Thymus (tissue), 11 donors: ENCODE measurements at regions not wholly inside any gene's neighbourhood (a gene's known extent, or its start where the extent isn't known, plus 50 kb on each side); places are given as distances from the start of the nearest gene placed in this dataset.

Experiments
- DNase-seq, 9 donors: peaks; one replicate each; pipeline ENCODE4 v3.0.0-alpha.2; 2013; ENCODE audit warnings: low spot score in 9 of 9, low read depth in 6 of 9, missing footprints in 1 of 9
- H3K27ac ChIP-seq, 2 donors: one replicate each; pipeline ENCODE4 v1.5.1; 2013; ENCODE audit warnings: control low read depth in 1 of 2, low read depth in 1 of 2, low read length in 1 of 2, mild to moderate bottlenecking in 1 of 2, moderate library complexity in 1 of 2
- H3K27me3 ChIP-seq, 2 donors: one replicate each; pipeline ENCODE4 v1.5.1; 2013; ENCODE audit warnings: low read length in 1 of 2; ENCODE audit not compliant: control insufficient read depth in 2 of 2, insufficient read depth in 1 of 2
- H3K36me3 ChIP-seq, 2 donors: one replicate each; pipeline ENCODE4 v1.5.1; 2013; ENCODE audit warnings: low read length in 1 of 2, mild to moderate bottlenecking in 1 of 2, moderate library complexity in 1 of 2; ENCODE audit not compliant: control insufficient read depth in 2 of 2, insufficient read depth in 2 of 2
- H3K4me1 ChIP-seq, 2 donors: one replicate each; pipeline ENCODE4 v1.5.1; 2013; ENCODE audit warnings: low read length in 2 of 2; ENCODE audit not compliant: control insufficient read depth in 2 of 2, insufficient read depth in 2 of 2
- H3K4me3 ChIP-seq, 2 donors: one replicate each; pipeline ENCODE4 v1.5.1; 2013; ENCODE audit warnings: low read length in 2 of 2, control low read depth in 1 of 2, mild to moderate bottlenecking in 1 of 2
- H3K9me3 ChIP-seq, 2 donors: one replicate each; pipeline ENCODE4 v1.5.1; 2013; ENCODE audit warnings: low read length in 1 of 2, mild to moderate bottlenecking in 1 of 2; ENCODE audit not compliant: control insufficient read depth in 2 of 2, insufficient read depth in 1 of 2
- WGBS: extraction: QIAGEN DNeasy Blood & Tissue Kit; methylation state at CpG from one replicate; pipeline ENCODE4 v1.1.7; 2013; 5-methylcytosine and 5-hydroxymethylcytosine counted together
- donor health status: healthy.

GRCh38 chr22:48352086-48352911 lies 1475.4 kb downstream of the BRD1 start:
- DNase-seq, result no peak
- 77% methylated on average over 18 of the region's 18 CpGs for WGBS

GRCh38 chr22:48351376-48352085 lies 1476.1 kb downstream of the BRD1 start:
- DNase-seq, result no peak
- H3K4me3 ChIP-seq, result no peak overlapping the region
- H3K27me3 ChIP-seq, result peaks cover 3 to 30% of the 10 kb centered on the region in 2 donors
- H3K9me3 ChIP-seq, result no peaks in the 10 kb centered on the region
- WGBS, result 83% methylated on average over 13 of the region's 13 CpGs
- no peaks in the 10 kb centered on the region for H3K4me1 ChIP-seq
- H3K36me3 ChIP-seq, result no peaks in the 10 kb centered on the region
- H3K27ac ChIP-seq, result no peak overlapping the region

More at GRCh38 chr22:48352086-48352911, 1475.4 kb downstream of the BRD1 start:
- Histone ChIP-seq H3K4me3 (no peak overlapping the region), H3K9me3 (no peaks in the 10 kb centered on the region), H3K27me3 (peaks cover 3 to 32% of the 10 kb centered on the region in 2 donors), H3K4me1 (no peaks in the 10 kb centered on the region), H3K27ac (no peak overlapping the region), H3K36me3 (no peaks in the 10 kb centered on the region)

GRCh38 chr22:48350456-48350855 lies 1477.2 kb downstream of the BRD1 start:
- 78% methylated on average over 7 of the region's 7 CpGs for WGBS

GRCh38 chr22:48348855-48349254 lies 1478.8 kb downstream of the BRD1 start:
- DNase-seq, result no peak
- no peak overlapping the region for H3K27ac ChIP-seq
- H3K9me3 ChIP-seq, result no peaks in the 10 kb centered on the region
- whole genome bisulfite sequencing, result 100% methylated on average over 1 of the region's 1 CpG
- no peaks in the 10 kb centered on the region for H3K4me1 ChIP-seq
- H3K36me3 ChIP-seq, result no peaks in the 10 kb centered on the region
- H3K4me3 ChIP-seq, result no peak overlapping the region
- H3K27me3 ChIP-seq, result peaks cover 0 to 35% of the 10 kb centered on the region in 2 donors

More at GRCh38 chr22:48350456-48350855, 1477.2 kb downstream of the BRD1 start:
- H3K27me3 ChIP-seq, result peaks cover 3 to 39% of the 10 kb centered on the region in 2 donors
- DNase-seq, result no peak
- no peak overlapping the region for H3K27ac ChIP-seq
- H3K9me3 ChIP-seq, result no peaks in the 10 kb centered on the region
- no peak overlapping the region for H3K4me3 ChIP-seq
- H3K36me3 ChIP-seq, result no peaks in the 10 kb centered on the region
- H3K4me1 ChIP-seq, result no peaks in the 10 kb centered on the region

GRCh38 chr22:48347311-48347710 lies 1480.4 kb downstream of the BRD1 start:
- no peak for DNase-seq
- Histone ChIP-seq H3K27me3 (peaks cover 1 to 28% of the 10 kb centered on the region in 2 donors), H3K9me3 (no peaks in the 10 kb centered on the region), H3K4me3 (no peak overlapping the region), H3K36me3 (no peaks in the 10 kb centered on the region), H3K4me1 (no peaks in the 10 kb centered on the region), H3K27ac (no peak overlapping the region)
- WGBS, result 89% methylated on average over 9 of the region's 9 CpGs

GRCh38 chr22:48346911-48347310 lies 1480.8 kb downstream of the BRD1 start:
- WGBS, result 87% methylated on average over 13 of the region's 13 CpGs
- no peak for DNase-seq
- no peak overlapping the region for H3K4me3 ChIP-seq
- no peak overlapping the region for H3K27ac ChIP-seq
- H3K27me3 ChIP-seq, result peaks cover 3 to 29% of the 10 kb centered on the region in 2 donors
- H3K36me3 ChIP-seq, result no peaks in the 10 kb centered on the region
- no peaks in the 10 kb centered on the region for H3K9me3 ChIP-seq
- peaks cover 0 to under 1% of the 10 kb centered on the region in 2 donors for H3K4me1 ChIP-seq

- Histone ChIP-seq H3K27me3 (peaks cover 6 to 33% of the 10 kb centered on the region in 2 donors), H3K27ac (no peak overlapping the region), H3K4me3 (no peak overlapping the region), H3K9me3 (no peaks in the 10 kb centered on the region), H3K4me1 (peaks cover 0 to 3% of the 10 kb centered on the region in 2 donors), H3K36me3 (no peaks in the 10 kb centered on the region)
- WGBS, result 89% methylated on average over 12 of the region's 12 CpGs
- DNase-seq, result no peak
Observed at GRCh38 chr22:48346311-48346710, 1481.4 kb downstream of the BRD1 start.

GRCh38 chr22:48345631-48346030 lies 1482.0 kb downstream of the BRD1 start:
- Histone ChIP-seq H3K9me3 (no peaks in the 10 kb centered on the region), H3K27ac (no peak overlapping the region), H3K27me3 (peaks cover 6 to 37% of the 10 kb centered on the region in 2 donors), H3K36me3 (no peaks in the 10 kb centered on the region), H3K4me3 (no peak overlapping the region), H3K4me1 (peaks cover 0 to 6% of the 10 kb centered on the region in 2 donors)
- DNase-seq, result no peak
- WGBS, result 86% methylated on average over 14 of the region's 14 CpGs

- Histone ChIP-seq H3K36me3 (no peaks in the 10 kb centered on the region), H3K4me3 (no peak overlapping the region), H3K9me3 (no peaks in the 10 kb centered on the region), H3K4me1 (peaks cover 0 to 12% of the 10 kb centered on the region in 2 donors), H3K27ac (no peak overlapping the region), H3K27me3 (peaks cover 8 to 53% of the 10 kb centered on the region in 2 donors)
- 79% methylated on average over 14 of the region's 14 CpGs for WGBS
- no peak for DNase-seq
Observed at GRCh38 chr22:48343461-48343860, 1484.2 kb downstream of the BRD1 start.
